ENCODE measurements at regions not wholly inside any gene's neighbourhood (a gene's known extent, or its start where the extent isn't known, plus 50 kb on each side); places are given as distances from the start of the nearest gene placed in this dataset.

- TF ChIP-seq EZH2 (IDR thresholded peaks at IDR 0.05; ENCODE audit: insufficient read depth, poor library complexity, severe bottlenecking): no peak
- no peak for TF ChIP-seq EZH2phosphoT487 (IDR thresholded peaks at IDR 0.05; ENCODE audit: insufficient read depth, low read depth)
These were observed 67.4 kb upstream of the FAM47B start for GRCh38 chrX:34875204-34875603.
